MM.1S (cell line): ENCODE measurements at regions not wholly inside any gene's neighbourhood (a gene's known extent, or its start where the extent isn't known, plus 50 kb on each side); places are given as distances from the start of the nearest gene placed in this dataset.

ENCODE experiments used
- DNase-seq: peaks from one replicate; pipeline ENCODE4 v3.0.0-alpha.2; 2015
- H2AFZ ChIP-seq: fragments of 300-600 bp; sonication (generic); 2 replicates; pipeline ENCODE4 v1.6.0; 2016; ENCODE audit warnings: antibody characterized with exemption, low read length
- H3F3A ChIP-seq: fragments of 300-600 bp; sonication (generic); 2 replicates; pipeline ENCODE4 v1.6.1; 2016; ENCODE audit warnings: mild to moderate bottlenecking, antibody characterized with exemption, low read length, moderate library complexity, mixed read lengths; ENCODE audit not compliant: insufficient read depth
- H3K27ac ChIP-seq: fragments of 300-600 bp; sonication (generic); 2 replicates; pipeline ENCODE4 v1.5.1; 2016; ENCODE audit warnings: mild to moderate bottlenecking, low read length
- H3K27me3 ChIP-seq: fragments of 300-600 bp; sonication (generic); replicated peaks from 2 replicates; pipeline ENCODE4 v1.6.0; 2016; ENCODE audit warnings: low read length; ENCODE audit not compliant: insufficient read depth
- H3K36me3 ChIP-seq: fragments of 300-600 bp; sonication (generic); replicated peaks from 2 replicates; pipeline ENCODE4 v1.6.1; 2016; ENCODE audit warnings: mild to moderate bottlenecking, low read length, mixed read lengths; ENCODE audit not compliant: insufficient read depth
- H3K4me1 ChIP-seq: fragments of 300-600 bp; sonication (generic); 2 replicates; pipeline ENCODE4 v1.6.1; 2016; ENCODE audit warnings: low read length, mixed read lengths
- H3K4me2 ChIP-seq: fragments of 300-600 bp; sonication (generic); 2 replicates; pipeline ENCODE4 v1.6.0; 2016; ENCODE audit warnings: low read depth, low read length
- H3K4me3 ChIP-seq: fragments of 300-600 bp; sonication (generic); 2 replicates; pipeline ENCODE4 v1.5.1; 2016; ENCODE audit warnings: low read length, mixed read lengths
- H3K79me2 ChIP-seq: fragments of 300-600 bp; sonication (generic); 2 replicates; pipeline ENCODE4 v1.6.1; 2016; ENCODE audit warnings: mixed run types, low read length, mixed read lengths
- H3K9ac ChIP-seq: fragments of 300-600 bp; sonication (generic); 2 replicates; pipeline ENCODE4 v1.6.1; 2016; ENCODE audit warnings: low read length, mixed read lengths
- H3K9me2 ChIP-seq: fragments of 300-600 bp; sonication (generic); replicated peaks from 2 replicates; pipeline ENCODE4 v1.6.1; 2016; ENCODE audit warnings: mild to moderate bottlenecking, low read length, mixed read lengths; ENCODE audit not compliant: insufficient read depth
- H3K9me3 ChIP-seq: fragments of 300-600 bp; sonication (generic); replicated peaks from 2 replicates; pipeline ENCODE4 v1.6.1; 2016; ENCODE audit warnings: mild to moderate bottlenecking, low read length, mixed read lengths; ENCODE audit not compliant: insufficient read depth
- H4K20me1 ChIP-seq: fragments of 300-600 bp; sonication (generic); 2 replicates; pipeline ENCODE4 v1.6.1; 2016; ENCODE audit warnings: mild to moderate bottlenecking, low read length, moderate library complexity, mixed read lengths; ENCODE audit not compliant: insufficient read depth
- CTCF ChIP-seq: fragments of 300-600 bp; sonication (generic); IDR thresholded peaks from 2 replicates; pipeline ENCODE4 v1.5.1; 2016; ENCODE audit warnings: antibody characterized with exemption, low read length, mixed read lengths
- EZH2 ChIP-seq: fragments of 300-600 bp; sonication (generic); optimal IDR thresholded peaks from 2 replicates; pipeline ENCODE3; 2017; ENCODE audit warnings: low read depth, mild to moderate bottlenecking, antibody characterized with exemption, low read length, mixed read lengths
- EZH2phosphoT487 ChIP-seq: fragments of 300-600 bp; sonication (generic); IDR thresholded peaks from 2 replicates; pipeline ENCODE4 v1.6.1; 2018; ENCODE audit warnings: antibody characterized with exemption, low read length

GRCh38 chr2:145157036-145157675 lies 637.2 kb upstream of the ZEB2 start:
- Histone ChIP-seq H2AFZ (no peak overlapping the region), H3K4me2 (no peak overlapping the region)

GRCh38 chr2:145156199-145156598 lies 636.3 kb upstream of the ZEB2 start:
- Histone ChIP-seq H3K27me3 (no peaks in the 10 kb centered on the region), H4K20me1 (no peaks in the 10 kb centered on the region), H3K9ac (no peak overlapping the region), H3K36me3 (no peaks in the 10 kb centered on the region), H3K27ac (no peak overlapping the region), H3F3A (no peaks in the 10 kb centered on the region), H2AFZ (no peak overlapping the region), H3K4me3 (no peak overlapping the region), H3K9me3 (no peaks in the 10 kb centered on the region), H3K4me1 (no peaks in the 10 kb centered on the region), H3K9me2 (no peaks in the 10 kb centered on the region), H3K4me2 (no peak overlapping the region), H3K79me2 (no peaks in the 10 kb centered on the region)
- no peak for DNase-seq
- TF ChIP-seq CTCF (no peak), EZH2phosphoT487 (no peak), EZH2 (no peak)

More at GRCh38 chr2:145157036-145157675, 637.2 kb upstream of the ZEB2 start:
- Histone ChIP-seq H3K79me2 (no peaks in the 10 kb centered on the region), H3K4me3 (no peak overlapping the region), H3K9ac (no peak overlapping the region), H3K9me2 (no peaks in the 10 kb centered on the region), H4K20me1 (no peaks in the 10 kb centered on the region), H3K27me3 (no peaks in the 10 kb centered on the region), H3K36me3 (no peaks in the 10 kb centered on the region), H3F3A (no peaks in the 10 kb centered on the region), H3K4me1 (no peaks in the 10 kb centered on the region), H3K27ac (no peak overlapping the region), H3K9me3 (no peaks in the 10 kb centered on the region)
- DNase-seq, result no peak
- TF ChIP-seq EZH2phosphoT487, result no peak
- no peak for TF ChIP-seq CTCF
- no peak for TF ChIP-seq EZH2

- no peaks in the 10 kb centered on the region for H4K20me1 ChIP-seq
- H3K9me3 ChIP-seq, result no peaks in the 10 kb centered on the region
- H3K27ac ChIP-seq, result no peak overlapping the region
- H3K9ac ChIP-seq, result no peak overlapping the region
- H2AFZ ChIP-seq, result no peak overlapping the region
- no peaks in the 10 kb centered on the region for H3F3A ChIP-seq
- TF ChIP-seq CTCF (no peak), EZH2 (no peak), EZH2phosphoT487 (no peak)
- no peaks in the 10 kb centered on the region for H3K4me1 ChIP-seq
- no peaks in the 10 kb centered on the region for H3K36me3 ChIP-seq
- H3K79me2 ChIP-seq, result no peaks in the 10 kb centered on the region
- no peak overlapping the region for H3K4me2 ChIP-seq
- H3K9me2 ChIP-seq, result no peaks in the 10 kb centered on the region
- H3K4me3 ChIP-seq, result no peak overlapping the region
- no peaks in the 10 kb centered on the region for H3K27me3 ChIP-seq
- DNase-seq, result no peak
Measured at GRCh38 chr2:145155196-145155595, 635.3 kb upstream of the ZEB2 start.
